HepG2 (cell line): ENCODE measurements at regions not wholly inside any gene's neighbourhood (a gene's known extent, or its start where the extent isn't known, plus 50 kb on each side); places are given as distances from the start of the nearest gene placed in this dataset.

Experiments
- ATAC-seq: fragments of 200-7000 bp; cut with Tn5 transposase; 3 replicates; pipeline ENCODE4 v1.9.1; 2020; ENCODE audit warnings: mild to moderate bottlenecking, moderate library complexity
- BruUV-seq: library from RNA; stranded (reverse); fragments of 400-500 nt; replicated peaks from 2 replicates; lab custom pipeline; 2021; lab: Mats Ljungman, UMichigan
- CTCF ChIA-PET: fragments of 300-600 bp; formaldehyde crosslinking; extraction: SDS; loops from one replicate; lab custom pipeline; 2021; ENCODE audit warnings: low total read pairs, inconsistent platforms, low intra/inter-chr PET ratio; lab: Yijun Ruan, JAX
- POLR2A ChIA-PET: fragments of 350-600 bp; sonication (Branson Sonifier 250); formaldehyde crosslinking; loops from one replicate; lab custom pipeline; 2020; ENCODE audit warnings: antibody characterized with exemption, inconsistent platforms; lab: Yijun Ruan, JAX
- DNase-seq: peaks from one replicate; pipeline ENCODE4 v3.0.0-alpha.2; 2015; ENCODE audit warnings: low spot score
- FAIRE-seq: peaks from 3 replicates; lab custom pipeline; 2011; peaks lifted over from hg19 to GRCh38; lab: Jason Lieb, UNC
- H2AFZ ChIP-seq: one replicate; pipeline ENCODE4 v1.6.1; 2011; ENCODE audit warnings: low read length, inconsistent platforms
- H3K27ac ChIP-seq: fragments of 300-600 bp; 3 replicates; pipeline ENCODE4 v1.8.0; 2011; ENCODE audit warnings: mixed run types, mild to moderate bottlenecking, mixed read lengths, low read length, inconsistent platforms; ENCODE audit not compliant: insufficient read depth; ENCODE audit errors: extremely low read length
- H3K27me3 ChIP-seq, 2 experiments: fragments of 200-600 bp in 1 of 2; 2 replicates in 1 of 2; 3 replicates in 1 of 2; pipeline versions ENCODE4 v1.6.0 to v1.8.0; 2011; ENCODE audit warnings: low read length in 2 of 2, mild to moderate bottlenecking in 2 of 2, moderate library complexity in 2 of 2, inconsistent platforms in 1 of 2; ENCODE audit not compliant: insufficient read depth in 2 of 2, control insufficient read depth in 1 of 2
- H3K36me3 ChIP-seq, 2 experiments: fragments of 200-600 bp in 1 of 2; replicated peaks in 1 of 2; 2 replicates in 1 of 2; 3 replicates in 1 of 2; pipeline versions ENCODE4 v1.5.1 to v1.8.0; 2011; ENCODE audit warnings: low read length in 2 of 2, inconsistent platforms in 1 of 2; ENCODE audit not compliant: insufficient read depth in 2 of 2, control insufficient read depth in 1 of 2
- H3K4me1 ChIP-seq: 2 replicates; pipeline ENCODE4 v1.5.1; 2012; ENCODE audit warnings: low read length, inconsistent platforms; ENCODE audit not compliant: insufficient read depth
- H3K4me2 ChIP-seq: 2 replicates; pipeline ENCODE4 v1.6.0; 2011; ENCODE audit warnings: low read depth, low read length, inconsistent platforms
- H3K4me3 ChIP-seq, 3 experiments: fragments of 200-600 bp in 1 of 3; sonication (generic), shearing (Covaris generic) in 1 of 3; replicated peaks in 1 of 3; 2 replicates each; pipeline ENCODE4 v1.5.1; 2011 to 2016; ENCODE audit warnings: low read length in 3 of 3, inconsistent platforms in 2 of 3, low read depth in 2 of 3, mild to moderate bottlenecking in 2 of 3, control low read depth in 1 of 3, mixed read lengths in 1 of 3; ENCODE audit not compliant: insufficient read depth in 1 of 3
- H3K79me2 ChIP-seq: one replicate; pipeline ENCODE4 v1.6.1; 2011; ENCODE audit warnings: low read length, inconsistent platforms; ENCODE audit not compliant: insufficient read depth
- H3K9ac ChIP-seq: 2 replicates; pipeline ENCODE4 v1.6.0; 2011; ENCODE audit warnings: mild to moderate bottlenecking, low read depth, low read length, inconsistent platforms; ENCODE audit not compliant: insufficient read depth
- H3K9me3 ChIP-seq: 2 replicates; pipeline ENCODE4 v1.5.1; 2012; ENCODE audit warnings: mild to moderate bottlenecking, low read length
- H4K20me1 ChIP-seq: 2 replicates; pipeline ENCODE4 v1.6.0; 2011; ENCODE audit warnings: inconsistent platforms, mild to moderate bottlenecking, low read length, moderate library complexity; ENCODE audit not compliant: insufficient read depth
- EEA1 ChIP-seq: sonication (generic); formaldehyde crosslinking; IDR thresholded peaks from 2 replicates; pipeline ENCODE4 v1.5.1; 2020; ENCODE audit warnings: mild to moderate bottlenecking, missing genetic modification reagents, borderline replicate concordance
- KLF16 ChIP-seq, 2 experiments: sonication (generic) in 1 of 2; formaldehyde crosslinking in 1 of 2; IDR thresholded peaks; 2 replicates each; pipeline versions ENCODE4 v1.6.1 to v1.8.0; 2016 to 2023; ENCODE audit warnings: missing genetic modification reagents in 2 of 2, missing compliant biosample characterization in 1 of 2
- SCMH1 ChIP-seq: sonication (generic); formaldehyde crosslinking; IDR thresholded peaks from 2 replicates; pipeline ENCODE4 v1.9.0; 2021; ENCODE audit warnings: missing genetic modification reagents, mild to moderate bottlenecking, borderline replicate concordance
- SYNCRIP ChIP-seq: fragments of 200-400 bp; formaldehyde crosslinking; IDR thresholded peaks from 2 replicates; pipeline ENCODE4 v1.6.1; 2018; ENCODE audit warnings: mild to moderate bottlenecking, low read depth, low read length; ENCODE audit not compliant: insufficient read depth
- TBL1XR1 ChIP-seq: fragments of 150-350 bp; IDR thresholded peaks from 2 replicates; pipeline ENCODE4 v1.6.1; 2014; ENCODE audit warnings: borderline replicate concordance, low read length; ENCODE audit not compliant: partially characterized antibody
- TMF1 ChIP-seq: sonication (generic); formaldehyde crosslinking; IDR thresholded peaks from 2 replicates; pipeline ENCODE4 v1.8.1; 2022; ENCODE audit warnings: low read depth, missing genetic modification reagents
- ZBTB1 ChIP-seq: sonication (generic); formaldehyde crosslinking; IDR thresholded peaks from 2 replicates; pipeline ENCODE4 v1.4.0; 2020; ENCODE audit warnings: missing genetic modification reagents, borderline replicate concordance
- ZEB1 ChIP-seq: IDR thresholded peaks from 2 replicates; pipeline ENCODE4 v1.6.1; 2012; ENCODE audit warnings: mild to moderate bottlenecking, low read depth, inconsistent platforms; ENCODE audit not compliant: insufficient replicate concordance
- ZNF224 ChIP-seq: sonication (generic); formaldehyde crosslinking; IDR thresholded peaks from 2 replicates; pipeline ENCODE4 v1.5.0; 2020; ENCODE audit warnings: mild to moderate bottlenecking, missing genetic modification reagents
- ZNF567 ChIP-seq: sonication (generic); formaldehyde crosslinking; IDR thresholded peaks from 2 replicates; pipeline ENCODE4 v1.8.1; 2023; ENCODE audit warnings: mild to moderate bottlenecking, missing genetic modification reagents, borderline replicate concordance
- ZNF616 ChIP-seq: sonication (generic); formaldehyde crosslinking; IDR thresholded peaks from 2 replicates; pipeline ENCODE4 v1.5.0; 2020; ENCODE audit warnings: low read depth, mild to moderate bottlenecking, missing genetic modification reagents
- WGBS: methylation state at CpG from one replicate; pipeline ENCODE4 v1.1.6; 2017; ENCODE audit warnings: low lambda C conversion rate; 5-methylcytosine and 5-hydroxymethylcytosine counted together
- in situ Hi-C: cut with HindIII; loops from 2 replicates; pipeline ENCODE4 v1.10.0; 2017; ENCODE audit warnings: low pct_unique_long_range_greater_than_20kb; ENCODE audit not compliant: extremely low pct_ligation_motif_present
- intact Hi-C: fragments of 100-400 bp; cut with micrococcal nuclease; formaldehyde crosslinking; loops from one replicate; pipeline ENCODE4 v1.10.0; 2022; ENCODE audit not compliant: unreplicated experiment
- TF ChIP-seq, protein P1 (sequence below): sonication (generic); formaldehyde crosslinking; IDR thresholded peaks from 2 replicates; pipeline ENCODE4 v1.5.0; 2020; ENCODE audit warnings: mild to moderate bottlenecking, missing genetic modification reagents, borderline replicate concordance
- TF ChIP-seq, protein P2 (sequence below): sonication (generic); formaldehyde crosslinking; IDR thresholded peaks from 2 replicates; pipeline ENCODE4 v1.8.1; 2022; ENCODE audit warnings: low read depth, mild to moderate bottlenecking, missing genetic modification reagents

DNA sequence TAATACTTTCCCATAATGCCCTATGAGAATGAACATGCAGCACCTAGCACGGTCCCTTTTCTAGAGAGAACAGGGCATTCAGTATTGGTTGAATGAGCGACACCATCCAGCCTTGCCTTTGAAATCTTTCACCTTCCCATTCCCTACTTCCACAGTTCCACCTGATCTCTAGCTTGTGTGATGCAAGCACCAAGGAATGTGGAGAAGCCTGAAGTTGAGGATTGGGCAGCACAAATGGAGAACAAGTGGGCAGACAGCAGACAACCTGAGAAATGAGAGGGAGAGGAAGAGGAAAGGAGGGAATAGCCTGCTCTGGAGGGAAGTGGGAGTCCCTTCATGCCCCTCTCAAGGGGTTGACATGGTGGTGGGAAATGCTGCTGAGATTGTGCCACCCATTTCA is 365.1 kb upstream of the CXorf51A start (continued):
- TF ChIP-seq, protein P1, sequence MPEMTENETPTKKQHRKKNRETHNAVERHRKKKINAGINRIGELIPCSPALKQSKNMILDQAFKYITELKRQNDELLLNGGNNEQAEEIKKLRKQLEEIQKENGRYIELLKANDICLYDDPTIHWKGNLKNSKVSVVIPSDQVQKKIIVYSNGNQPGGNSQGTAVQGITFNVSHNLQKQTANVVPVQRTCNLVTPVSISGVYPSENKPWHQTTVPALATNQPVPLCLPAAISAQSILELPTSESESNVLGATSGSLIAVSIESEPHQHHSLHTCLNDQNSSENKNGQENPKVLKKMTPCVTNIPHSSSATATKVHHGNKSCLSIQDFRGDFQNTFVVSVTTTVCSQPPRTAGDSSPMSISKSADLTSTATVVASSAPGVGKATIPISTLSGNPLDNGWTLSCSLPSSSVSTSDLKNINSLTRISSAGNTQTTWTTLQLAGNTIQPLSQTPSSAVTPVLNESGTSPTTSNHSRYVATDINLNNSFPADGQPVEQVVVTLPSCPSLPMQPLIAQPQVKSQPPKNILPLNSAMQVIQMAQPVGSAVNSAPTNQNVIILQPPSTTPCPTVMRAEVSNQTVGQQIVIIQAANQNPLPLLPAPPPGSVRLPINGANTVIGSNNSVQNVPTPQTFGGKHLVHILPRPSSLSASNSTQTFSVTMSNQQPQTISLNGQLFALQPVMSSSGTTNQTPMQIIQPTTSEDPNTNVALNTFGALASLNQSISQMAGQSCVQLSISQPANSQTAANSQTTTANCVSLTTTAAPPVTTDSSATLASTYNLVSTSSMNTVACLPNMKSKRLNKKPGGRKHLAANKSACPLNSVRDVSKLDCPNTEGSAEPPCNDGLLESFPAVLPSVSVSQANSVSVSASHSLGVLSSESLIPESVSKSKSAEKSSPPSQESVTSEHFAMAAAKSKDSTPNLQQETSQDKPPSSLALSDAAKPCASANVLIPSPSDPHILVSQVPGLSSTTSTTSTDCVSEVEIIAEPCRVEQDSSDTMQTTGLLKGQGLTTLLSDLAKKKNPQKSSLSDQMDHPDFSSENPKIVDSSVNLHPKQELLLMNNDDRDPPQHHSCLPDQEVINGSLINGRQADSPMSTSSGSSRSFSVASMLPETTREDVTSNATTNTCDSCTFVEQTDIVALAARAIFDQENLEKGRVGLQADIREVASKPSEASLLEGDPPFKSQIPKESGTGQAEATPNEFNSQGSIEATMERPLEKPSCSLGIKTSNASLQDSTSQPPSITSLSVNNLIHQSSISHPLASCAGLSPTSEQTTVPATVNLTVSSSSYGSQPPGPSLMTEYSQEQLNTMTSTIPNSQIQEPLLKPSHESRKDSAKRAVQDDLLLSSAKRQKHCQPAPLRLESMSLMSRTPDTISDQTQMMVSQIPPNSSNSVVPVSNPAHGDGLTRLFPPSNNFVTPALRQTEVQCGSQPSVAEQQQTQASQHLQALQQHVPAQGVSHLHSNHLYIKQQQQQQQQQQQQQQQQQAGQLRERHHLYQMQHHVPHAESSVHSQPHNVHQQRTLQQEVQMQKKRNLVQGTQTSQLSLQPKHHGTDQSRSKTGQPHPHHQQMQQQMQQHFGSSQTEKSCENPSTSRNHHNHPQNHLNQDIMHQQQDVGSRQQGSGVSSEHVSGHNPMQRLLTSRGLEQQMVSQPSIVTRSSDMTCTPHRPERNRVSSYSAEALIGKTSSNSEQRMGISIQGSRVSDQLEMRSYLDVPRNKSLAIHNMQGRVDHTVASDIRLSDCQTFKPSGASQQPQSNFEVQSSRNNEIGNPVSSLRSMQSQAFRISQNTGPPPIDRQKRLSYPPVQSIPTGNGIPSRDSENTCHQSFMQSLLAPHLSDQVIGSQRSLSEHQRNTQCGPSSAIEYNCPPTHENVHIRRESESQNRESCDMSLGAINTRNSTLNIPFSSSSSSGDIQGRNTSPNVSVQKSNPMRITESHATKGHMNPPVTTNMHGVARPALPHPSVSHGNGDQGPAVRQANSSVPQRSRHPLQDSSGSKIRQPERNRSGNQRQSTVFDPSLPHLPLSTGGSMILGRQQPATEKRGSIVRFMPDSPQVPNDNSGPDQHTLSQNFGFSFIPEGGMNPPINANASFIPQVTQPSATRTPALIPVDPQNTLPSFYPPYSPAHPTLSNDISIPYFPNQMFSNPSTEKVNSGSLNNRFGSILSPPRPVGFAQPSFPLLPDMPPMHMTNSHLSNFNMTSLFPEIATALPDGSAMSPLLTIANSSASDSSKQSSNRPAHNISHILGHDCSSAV (CRISPR knock-in tag): no peak
- no peak for TF ChIP-seq ZNF616
- TF ChIP-seq ZEB1: no peak

DNA sequence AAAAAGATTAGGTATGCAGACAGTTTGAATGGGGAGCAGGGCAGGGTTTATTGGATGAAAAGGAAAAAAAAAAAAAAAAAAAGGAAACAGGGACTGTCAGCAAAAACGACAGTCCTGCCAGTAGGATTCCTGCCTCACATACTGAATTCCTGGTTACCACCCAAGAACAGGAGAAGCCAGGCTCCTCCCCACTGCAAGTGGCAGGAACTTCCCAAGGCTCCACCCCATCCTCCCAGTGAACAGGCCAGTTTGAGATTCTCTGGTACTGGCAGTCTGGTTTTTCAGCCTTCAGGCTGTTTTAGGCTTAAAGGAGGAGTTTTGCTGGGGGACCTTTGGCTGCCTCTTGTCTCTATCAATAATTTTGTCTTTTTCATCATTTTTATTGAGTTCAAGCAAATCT is 360.0 kb upstream of the CXorf51A start:
- no peak overlapping the region for H3K4me2 ChIP-seq
- POLR2A ChIA-PET: no interaction called here
- H4K20me1 ChIP-seq: no peaks in the 10 kb centered on the region
- H3K79me2 ChIP-seq: no peaks in the 10 kb centered on the region
- WGBS: 0% methylated on average over 1 of the region's 1 CpG
- H3K4me1 ChIP-seq: no peaks in the 10 kb centered on the region
- peaks cover 36% of the 10 kb centered on the region; the same call in 1 of the 2 replicates for H3K9me3 ChIP-seq
- H3K27me3 ChIP-seq: no peaks in the 10 kb centered on the region
- no peaks in the 10 kb centered on the region for H3K36me3 ChIP-seq
- H3K4me3 ChIP-seq: no peak overlapping the region
- no TSS peak for BruUV-seq
- H3K27ac ChIP-seq: no peak overlapping the region
- TF ChIP-seq TMF1 (CRISPR knock-in tag) (no peak), EEA1 (no peak), ZNF224 (no peak), ZBTB1 (no peak), SYNCRIP (no peak), ZNF567 (no peak), KLF16 (CRISPR knock-in tag; IDR thresholded peaks at IDR 0.05) (no peak), TBL1XR1 (no peak), SCMH1 (CRISPR knock-in tag) (no peak)
- TF ChIP-seq, protein P2, sequence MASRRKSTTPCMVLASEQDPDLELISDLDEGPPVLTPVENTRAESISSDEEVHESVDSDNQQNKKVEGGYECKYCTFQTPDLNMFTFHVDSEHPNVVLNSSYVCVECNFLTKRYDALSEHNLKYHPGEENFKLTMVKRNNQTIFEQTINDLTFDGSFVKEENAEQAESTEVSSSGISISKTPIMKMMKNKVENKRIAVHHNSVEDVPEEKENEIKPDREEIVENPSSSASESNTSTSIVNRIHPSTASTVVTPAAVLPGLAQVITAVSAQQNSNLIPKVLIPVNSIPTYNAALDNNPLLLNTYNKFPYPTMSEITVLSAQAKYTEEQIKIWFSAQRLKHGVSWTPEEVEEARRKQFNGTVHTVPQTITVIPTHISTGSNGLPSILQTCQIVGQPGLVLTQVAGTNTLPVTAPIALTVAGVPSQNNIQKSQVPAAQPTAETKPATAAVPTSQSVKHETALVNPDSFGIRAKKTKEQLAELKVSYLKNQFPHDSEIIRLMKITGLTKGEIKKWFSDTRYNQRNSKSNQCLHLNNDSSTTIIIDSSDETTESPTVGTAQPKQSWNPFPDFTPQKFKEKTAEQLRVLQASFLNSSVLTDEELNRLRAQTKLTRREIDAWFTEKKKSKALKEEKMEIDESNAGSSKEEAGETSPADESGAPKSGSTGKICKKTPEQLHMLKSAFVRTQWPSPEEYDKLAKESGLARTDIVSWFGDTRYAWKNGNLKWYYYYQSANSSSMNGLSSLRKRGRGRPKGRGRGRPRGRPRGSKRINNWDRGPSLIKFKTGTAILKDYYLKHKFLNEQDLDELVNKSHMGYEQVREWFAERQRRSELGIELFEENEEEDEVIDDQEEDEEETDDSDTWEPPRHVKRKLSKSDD (CRISPR knock-in tag): no peak
- TF ChIP-seq, all 625 proteins: peak for 0
- intact Hi-C loops (no loop called here), in situ Hi-C loops (no loop called here)
- DNase-seq (no peak), FAIRE-seq (no peak), ATAC-seq (no peak)
- H3K9ac ChIP-seq: no peak overlapping the region
- CTCF ChIA-PET: no interaction called here
- no peak overlapping the region for H2AFZ ChIP-seq
